Body of pancreas (tissue), 4 donors: ENCODE measurements at regions not wholly inside any gene's neighbourhood (a gene's known extent, or its start where the extent isn't known, plus 50 kb on each side); places are given as distances from the start of the nearest gene placed in this dataset.

ENCODE experiments used
- POLR2A ChIP-seq, 3 donors: fragments of 450-650 bp; IDR thresholded peaks; one replicate each; pipeline ENCODE4 v1.6.1; 2016; ENCODE audit warnings: antibody characterized with exemption in 3 of 3, mild to moderate bottlenecking in 2 of 3
- TF ChIP-seq, protein P1 (sequence below), 7 experiments: fragments of 450-650 bp in 4 of 7; fragments of 200-600 bp in 3 of 7; sonication (generic) in 3 of 7; IDR thresholded peaks; one replicate each; pipeline ENCODE4 v1.5.1; 2016 to 2019; ENCODE audit warnings: antibody characterized with exemption in 7 of 7

DNA sequence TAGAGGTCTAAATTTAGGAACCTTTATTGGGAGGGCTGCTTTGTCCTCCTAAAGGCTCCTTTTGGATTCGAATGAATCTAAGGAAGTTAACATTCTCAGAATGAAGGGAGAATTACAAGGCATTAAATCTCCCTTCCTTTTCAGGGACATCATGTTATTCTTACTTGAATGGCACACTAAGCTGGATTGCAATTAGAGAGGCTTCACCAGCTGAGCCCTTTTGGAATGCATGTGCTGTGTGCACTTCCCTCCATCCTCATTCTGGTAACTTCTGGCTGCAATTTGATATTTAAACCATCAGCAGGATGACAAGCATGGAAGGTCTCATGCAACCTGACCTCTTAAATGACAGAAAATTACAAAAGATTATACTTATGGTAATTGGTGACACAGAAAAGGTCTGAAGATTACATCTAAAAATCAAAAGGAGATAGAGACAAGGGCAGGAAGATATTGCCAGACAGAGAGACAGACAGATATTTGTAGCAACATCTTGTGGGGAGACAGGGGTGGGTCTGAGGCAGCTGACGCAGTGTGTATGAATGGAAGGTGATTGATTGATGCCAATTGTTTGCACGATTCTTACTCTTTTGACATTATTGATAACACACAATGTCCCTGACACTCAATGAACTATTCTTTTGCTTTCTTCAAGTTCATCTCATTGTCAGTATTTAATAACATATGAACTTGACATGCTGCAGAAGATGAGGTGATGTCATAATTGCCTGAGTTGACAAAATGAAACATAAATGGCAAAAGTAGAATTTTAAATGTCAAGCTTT, 570.8 kb upstream of the GYPC start:
- TF ChIP-seq, protein P1, sequence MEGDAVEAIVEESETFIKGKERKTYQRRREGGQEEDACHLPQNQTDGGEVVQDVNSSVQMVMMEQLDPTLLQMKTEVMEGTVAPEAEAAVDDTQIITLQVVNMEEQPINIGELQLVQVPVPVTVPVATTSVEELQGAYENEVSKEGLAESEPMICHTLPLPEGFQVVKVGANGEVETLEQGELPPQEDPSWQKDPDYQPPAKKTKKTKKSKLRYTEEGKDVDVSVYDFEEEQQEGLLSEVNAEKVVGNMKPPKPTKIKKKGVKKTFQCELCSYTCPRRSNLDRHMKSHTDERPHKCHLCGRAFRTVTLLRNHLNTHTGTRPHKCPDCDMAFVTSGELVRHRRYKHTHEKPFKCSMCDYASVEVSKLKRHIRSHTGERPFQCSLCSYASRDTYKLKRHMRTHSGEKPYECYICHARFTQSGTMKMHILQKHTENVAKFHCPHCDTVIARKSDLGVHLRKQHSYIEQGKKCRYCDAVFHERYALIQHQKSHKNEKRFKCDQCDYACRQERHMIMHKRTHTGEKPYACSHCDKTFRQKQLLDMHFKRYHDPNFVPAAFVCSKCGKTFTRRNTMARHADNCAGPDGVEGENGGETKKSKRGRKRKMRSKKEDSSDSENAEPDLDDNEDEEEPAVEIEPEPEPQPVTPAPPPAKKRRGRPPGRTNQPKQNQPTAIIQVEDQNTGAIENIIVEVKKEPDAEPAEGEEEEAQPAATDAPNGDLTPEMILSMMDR (IDR thresholded peaks at IDR 0.05) = no peak
- no peak for TF ChIP-seq POLR2A (IDR thresholded peaks at IDR 0.05)
